Loucy (cell line): ENCODE measurements at regions not wholly inside any gene's neighbourhood (a gene's known extent, or its start where the extent isn't known, plus 50 kb on each side); places are given as distances from the start of the nearest gene placed in this dataset.

Experiments used
- CTCF ChIP-seq: fragments of 200-600 bp; sonication (generic); conservative IDR thresholded peaks from 2 replicates; pipeline ENCODE4 v1.5.1; 2014; ENCODE audit warnings: mild to moderate bottlenecking, antibody characterized with exemption, low read length
- EZH2phosphoT487 ChIP-seq: fragments of 200-600 bp; IDR thresholded peaks from 2 replicates; pipeline ENCODE4 v1.6.1; 2018; ENCODE audit warnings: antibody characterized with exemption, mild to moderate bottlenecking, moderate library complexity, borderline replicate concordance

- TF ChIP-seq CTCF (no peak), EZH2phosphoT487 (no peak)
These were observed 379.2 kb downstream of the VPS13C start for GRCh38 chr15:61681038-61681418.
